ENCODE measurements at regions not wholly inside any gene's neighbourhood (a gene's known extent, or its start where the extent isn't known, plus 50 kb on each side); places are given as distances from the start of the nearest gene placed in this dataset.

- DNase-seq = no peak
Measured at GRCh38 chr1:198906739-198907422, 268.0 kb downstream of the PTPRC start.

GRCh38 chr1:198907423-198907746, 268.5 kb downstream of the PTPRC start:
- DNase-seq = no peak

GRCh38 chr1:198908995-198909394, 270.2 kb downstream of the PTPRC start:
- no peak for DNase-seq

- no peak for DNase-seq
Measured at GRCh38 chr1:198909973-198910372, 271.1 kb downstream of the PTPRC start.

GRCh38 chr1:198910816-198911215, 272.0 kb downstream of the PTPRC start:
- DNase-seq = no peak

- DNase-seq = no peak
Measured at GRCh38 chr1:198912046-198912445, 273.2 kb downstream of the PTPRC start.

GRCh38 chr1:198913667-198914066, 274.8 kb downstream of the PTPRC start:
- no peak for DNase-seq

GRCh38 chr1:198915327-198916231, 276.7 kb downstream of the PTPRC start:
- DNase-seq = no peak

GRCh38 chr1:198917226-198917625, 278.4 kb downstream of the PTPRC start:
- no peak for DNase-seq

GRCh38 chr1:198918920-198919319, 280.1 kb downstream of the PTPRC start:
- no peak for DNase-seq

GRCh38 chr1:198919667-198920398, 281.0 kb downstream of the PTPRC start:
- no peak for DNase-seq

- no peak for DNase-seq
Measured at GRCh38 chr1:198922638-198923430, 284.0 kb downstream of the PTPRC start.

GRCh38 chr1:198923993-198924392, 285.2 kb downstream of the PTPRC start:
- no peak for DNase-seq

GRCh38 chr1:198925567-198925966, 286.7 kb downstream of the PTPRC start:
- DNase-seq = no peak

- DNase-seq = no peak
Measured at GRCh38 chr1:198927129-198927528, 288.3 kb downstream of the PTPRC start.

- no peak for DNase-seq
Measured at GRCh38 chr1:198929111-198929604, 290.3 kb downstream of the PTPRC start.

GRCh38 chr1:198929961-198930599, 291.2 kb downstream of the PTPRC start:
- no peak for DNase-seq

GRCh38 chr1:198932351-198932991, 293.6 kb downstream of the PTPRC start:
- no peak for DNase-seq

GRCh38 chr1:198933515-198934222, 294.8 kb downstream of the PTPRC start:
- DNase-seq = no peak

- DNase-seq = no peak
Measured at GRCh38 chr1:198934426-198934825, 295.6 kb downstream of the PTPRC start.

GRCh38 chr1:198934901-198935305, 296.1 kb downstream of the PTPRC start:
- DNase-seq = no peak

Data from NCI-H187 treated with DMSO at 0.1 percent for 48 hours (cell line).